Hematopoietic multipotent progenitor cell (in vitro differentiated cells): ENCODE measurements at regions not wholly inside any gene's neighbourhood (a gene's known extent, or its start where the extent isn't known, plus 50 kb on each side); places are given as distances from the start of the nearest gene placed in this dataset. TPM values are rescaled to one million over a fixed set of nuclear protein-coding genes. Genes with fewer than 3 reads are reported as not detected.

Experiments
- DNase-seq, 3 donors: peaks; one replicate each; pipeline ENCODE4 v3.0.0-alpha.2; 2011 to 2015; ENCODE audit warnings: low read depth in 2 of 3, low spot score in 2 of 3
- small RNA-seq: library from RNA; depleted of rRNA; stranded (forward); fragments of <200 nt; gene quantifications from one replicate; pipeline ENCODE3, GENCODE V24; 2012

- no peak for DNase-seq
Observed at GRCh38 chr2:44118257-44118656, 50.4 kb upstream of the PPM1B start.

Small RNA genes in the stretch of these regions (small RNA-seq; reads per million reads assigned to genes)
- gene AC019129.1: not detected
